MM.1S (cell line): ENCODE measurements at regions not wholly inside any gene's neighbourhood (a gene's known extent, or its start where the extent isn't known, plus 50 kb on each side); places are given as distances from the start of the nearest gene placed in this dataset.

Source experiments
- DNase-seq: peaks from one replicate; pipeline ENCODE4 v3.0.0-alpha.2; 2015
- H2AFZ ChIP-seq: fragments of 300-600 bp; sonication (generic); 2 replicates; pipeline ENCODE4 v1.6.0; 2016; ENCODE audit warnings: antibody characterized with exemption, low read length
- H3F3A ChIP-seq: fragments of 300-600 bp; sonication (generic); 2 replicates; pipeline ENCODE4 v1.6.1; 2016; ENCODE audit warnings: mild to moderate bottlenecking, antibody characterized with exemption, low read length, moderate library complexity, mixed read lengths; ENCODE audit not compliant: insufficient read depth
- H3K27ac ChIP-seq: fragments of 300-600 bp; sonication (generic); 2 replicates; pipeline ENCODE4 v1.5.1; 2016; ENCODE audit warnings: mild to moderate bottlenecking, low read length
- H3K27me3 ChIP-seq: fragments of 300-600 bp; sonication (generic); replicated peaks from 2 replicates; pipeline ENCODE4 v1.6.0; 2016; ENCODE audit warnings: low read length; ENCODE audit not compliant: insufficient read depth
- H3K36me3 ChIP-seq: fragments of 300-600 bp; sonication (generic); replicated peaks from 2 replicates; pipeline ENCODE4 v1.6.1; 2016; ENCODE audit warnings: mild to moderate bottlenecking, low read length, mixed read lengths; ENCODE audit not compliant: insufficient read depth
- H3K4me1 ChIP-seq: fragments of 300-600 bp; sonication (generic); 2 replicates; pipeline ENCODE4 v1.6.1; 2016; ENCODE audit warnings: low read length, mixed read lengths
- H3K4me2 ChIP-seq: fragments of 300-600 bp; sonication (generic); 2 replicates; pipeline ENCODE4 v1.6.0; 2016; ENCODE audit warnings: low read depth, low read length
- H3K4me3 ChIP-seq: fragments of 300-600 bp; sonication (generic); 2 replicates; pipeline ENCODE4 v1.5.1; 2016; ENCODE audit warnings: low read length, mixed read lengths
- H3K79me2 ChIP-seq: fragments of 300-600 bp; sonication (generic); 2 replicates; pipeline ENCODE4 v1.6.1; 2016; ENCODE audit warnings: mixed run types, low read length, mixed read lengths
- H3K9ac ChIP-seq: fragments of 300-600 bp; sonication (generic); 2 replicates; pipeline ENCODE4 v1.6.1; 2016; ENCODE audit warnings: low read length, mixed read lengths
- H3K9me2 ChIP-seq: fragments of 300-600 bp; sonication (generic); replicated peaks from 2 replicates; pipeline ENCODE4 v1.6.1; 2016; ENCODE audit warnings: mild to moderate bottlenecking, low read length, mixed read lengths; ENCODE audit not compliant: insufficient read depth
- H3K9me3 ChIP-seq: fragments of 300-600 bp; sonication (generic); replicated peaks from 2 replicates; pipeline ENCODE4 v1.6.1; 2016; ENCODE audit warnings: mild to moderate bottlenecking, low read length, mixed read lengths; ENCODE audit not compliant: insufficient read depth
- H4K20me1 ChIP-seq: fragments of 300-600 bp; sonication (generic); 2 replicates; pipeline ENCODE4 v1.6.1; 2016; ENCODE audit warnings: mild to moderate bottlenecking, low read length, moderate library complexity, mixed read lengths; ENCODE audit not compliant: insufficient read depth
- CTCF ChIP-seq: fragments of 300-600 bp; sonication (generic); IDR thresholded peaks from 2 replicates; pipeline ENCODE4 v1.5.1; 2016; ENCODE audit warnings: antibody characterized with exemption, low read length, mixed read lengths
- EZH2 ChIP-seq: fragments of 300-600 bp; sonication (generic); optimal IDR thresholded peaks from 2 replicates; pipeline ENCODE3; 2017; ENCODE audit warnings: low read depth, mild to moderate bottlenecking, antibody characterized with exemption, low read length, mixed read lengths
- EZH2phosphoT487 ChIP-seq: fragments of 300-600 bp; sonication (generic); IDR thresholded peaks from 2 replicates; pipeline ENCODE4 v1.6.1; 2018; ENCODE audit warnings: antibody characterized with exemption, low read length

- Histone ChIP-seq H3K36me3 (no peaks in the 10 kb centered on the region), H4K20me1 (no peaks in the 10 kb centered on the region), H3K27ac (no peak overlapping the region), H3K4me2 (no peak overlapping the region), H3F3A (no peaks in the 10 kb centered on the region), H3K9me3 (0 out of 2 replicates have a peak, but pooled peaks cover 3% of the 10 kb centered on the region), H3K4me1 (no peaks in the 10 kb centered on the region), H2AFZ (no peak overlapping the region), H3K4me3 (no peak overlapping the region), H3K9ac (no peak overlapping the region), H3K79me2 (no peaks in the 10 kb centered on the region), H3K27me3 (no peaks in the 10 kb centered on the region), H3K9me2 (no peaks in the 10 kb centered on the region)
- DNase-seq: no peak
- TF ChIP-seq CTCF (no peak), EZH2phosphoT487 (no peak), EZH2 (no peak)
Measured at GRCh38 chr18:22290004-22290403, 120.6 kb downstream of the GATA6 start.

GRCh38 chr18:22286585-22286984 is 117.2 kb downstream of the GATA6 start:
- H2AFZ ChIP-seq: no peak overlapping the region

GRCh38 chr18:22285361-22286140 is 116.2 kb downstream of the GATA6 start:
- Histone ChIP-seq H3K4me3 (no peak overlapping the region), H3F3A (no peaks in the 10 kb centered on the region), H3K4me1 (no peaks in the 10 kb centered on the region), H3K79me2 (no peaks in the 10 kb centered on the region), H2AFZ (no peak overlapping the region), H3K27ac (no peak overlapping the region), H3K9me3 (no peaks in the 10 kb centered on the region), H3K4me2 (no peak overlapping the region), H4K20me1 (no peaks in the 10 kb centered on the region), H3K36me3 (no peaks in the 10 kb centered on the region), H3K9me2 (no peaks in the 10 kb centered on the region), H3K9ac (no peak overlapping the region), H3K27me3 (no peaks in the 10 kb centered on the region)
- no peak for DNase-seq
- TF ChIP-seq EZH2phosphoT487 (no peak), CTCF (no peak), EZH2 (no peak)

More at GRCh38 chr18:22286585-22286984, 117.2 kb downstream of the GATA6 start:
- no peak overlapping the region for H3K9ac ChIP-seq
- H3K27ac ChIP-seq: no peak overlapping the region
- no peaks in the 10 kb centered on the region for H3K9me3 ChIP-seq
- no peaks in the 10 kb centered on the region for H3K27me3 ChIP-seq
- TF ChIP-seq EZH2: no peak
- TF ChIP-seq EZH2phosphoT487: no peak
- no peak for TF ChIP-seq CTCF
- H3K4me2 ChIP-seq: no peak overlapping the region
- H3F3A ChIP-seq: no peaks in the 10 kb centered on the region
- H4K20me1 ChIP-seq: no peaks in the 10 kb centered on the region
- no peak for DNase-seq
- no peaks in the 10 kb centered on the region for H3K4me1 ChIP-seq
- no peaks in the 10 kb centered on the region for H3K36me3 ChIP-seq
- H3K79me2 ChIP-seq: no peaks in the 10 kb centered on the region
- no peaks in the 10 kb centered on the region for H3K9me2 ChIP-seq
- H3K4me3 ChIP-seq: no peak overlapping the region
